ENCODE measurements at regions not wholly inside any gene's neighbourhood (a gene's known extent, or its start where the extent isn't known, plus 50 kb on each side); places are given as distances from the start of the nearest gene placed in this dataset.

DNA sequence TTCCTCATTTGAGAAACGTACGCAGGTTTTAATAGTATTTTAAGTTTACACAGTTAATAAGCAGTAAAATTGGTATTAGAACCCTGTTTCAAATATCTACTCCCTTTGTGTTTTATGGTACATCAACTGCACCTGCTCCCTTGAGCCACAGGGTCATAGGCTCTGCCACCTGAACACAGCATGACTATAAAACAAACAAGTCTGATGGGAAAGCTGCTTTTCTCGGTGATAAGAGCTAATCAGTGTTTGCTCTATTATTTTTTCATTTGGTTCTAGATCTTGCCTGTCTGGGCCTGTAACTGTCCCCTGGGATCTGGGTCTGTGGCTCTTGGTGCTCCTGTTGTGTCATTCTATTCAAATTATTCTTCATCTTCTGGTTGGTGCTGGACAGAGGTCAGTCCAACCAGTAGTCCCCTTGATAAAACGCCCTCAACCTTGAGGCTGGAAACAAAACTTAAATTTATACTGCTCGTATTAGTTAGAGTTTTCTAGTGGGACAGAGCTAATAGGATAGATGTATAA is 314.8 kb upstream of the LRP1B start:
- Histone ChIP-seq H3K9me2 (no peaks in the 10 kb centered on the region), H3K4me1 (ENCODE audit: control insufficient read depth in 1 of 2, insufficient read depth in 2 of 2, low read depth in 1 of 2, low read length in 1 of 2) (peaks cover 0 to 3% of the 10 kb centered on the region in 2 experiments; a peak in 2 of 4 replicates), H3K4me3 (ENCODE audit: low read depth in 2 of 2, low read length in 1 of 2) (no peak overlapping the region), H3F3A (replicated peaks; ENCODE audit: insufficient read depth) (no peaks in the 10 kb centered on the region), H3K27me3 (ENCODE audit: insufficient read depth) (no peaks in the 10 kb centered on the region), H3K79me2 (ENCODE audit: insufficient read depth) (no peaks in the 10 kb centered on the region), H3K9ac (no peak overlapping the region), H3K27ac (ENCODE audit: low read depth in 2 of 2, low read length in 1 of 2) (peak overlapping the region in 1 of 2 experiments; percentile 47; a peak in 1 of 4 replicates), H2AFZ (ENCODE audit: low read depth) (no peak overlapping the region), H4K20me1 (ENCODE audit: insufficient read depth) (no peaks in the 10 kb centered on the region), H3K4me2 (no peak overlapping the region), H3K9me3 (no peaks in the 10 kb centered on the region), H3K36me3 (replicated peaks in 1 of 2; ENCODE audit: control insufficient read depth in 1 of 2, insufficient read depth in 2 of 2, low read length in 1 of 2) (no peaks in the 10 kb centered on the region)
- 54% methylated on average over 5 of the region's 5 CpGs for WGBS (ENCODE audit: low lambda C conversion rate)
- ChIA-PET CTCF (interaction anchor here (1.1 to 1.2 kb wide), 2 partner anchors 20 to 139 kb away, joined by 3 read pairs; no protein-coding TSS in a partner anchor), POLR2A (no interaction called here)
- no peak for DNase-seq
- TF ChIP-seq MAX (IDR thresholded peaks at IDR 0.05; ENCODE audit: low read depth) (no peak), EP300 (IDR thresholded peaks at IDR 0.05; ENCODE audit: borderline replicate concordance in 1 of 2, low read depth in 1 of 2, low read length in 1 of 2) (no peak), GABPA (IDR thresholded peaks at IDR 0.05; ENCODE audit: low read depth) (no peak), TEAD4 (IDR thresholded peaks at IDR 0.05; ENCODE audit: borderline replicate concordance, insufficient read depth) (no peak), RAD21 (IDR thresholded peaks at IDR 0.05; ENCODE audit: low read length) (no peak), RFX5 (IDR thresholded peaks at IDR 0.05; ENCODE audit: low read length) (no peak)
- TF ChIP-seq, protein P1, sequence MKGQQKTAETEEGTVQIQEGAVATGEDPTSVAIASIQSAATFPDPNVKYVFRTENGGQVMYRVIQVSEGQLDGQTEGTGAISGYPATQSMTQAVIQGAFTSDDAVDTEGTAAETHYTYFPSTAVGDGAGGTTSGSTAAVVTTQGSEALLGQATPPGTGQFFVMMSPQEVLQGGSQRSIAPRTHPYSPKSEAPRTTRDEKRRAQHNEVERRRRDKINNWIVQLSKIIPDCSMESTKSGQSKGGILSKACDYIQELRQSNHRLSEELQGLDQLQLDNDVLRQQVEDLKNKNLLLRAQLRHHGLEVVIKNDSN (IDR thresholded peaks at IDR 0.05; ENCODE audit: borderline replicate concordance, low read depth), result no peak

- Histone ChIP-seq H3K27ac (ENCODE audit: low read depth in 2 of 2, low read length in 1 of 2) (peak overlapping the region in 1 of 2 experiments; percentile 62; a peak in 2 of 4 replicates), H3K9me3 (no peaks in the 10 kb centered on the region), H3K27me3 (ENCODE audit: insufficient read depth) (no peaks in the 10 kb centered on the region), H3F3A (replicated peaks; ENCODE audit: insufficient read depth) (no peaks in the 10 kb centered on the region), H4K20me1 (ENCODE audit: insufficient read depth) (no peaks in the 10 kb centered on the region), H3K9me2 (no peaks in the 10 kb centered on the region), H3K9ac (no peak overlapping the region), H3K79me2 (ENCODE audit: insufficient read depth) (no peaks in the 10 kb centered on the region), H3K36me3 (replicated peaks in 1 of 2; ENCODE audit: control insufficient read depth in 1 of 2, insufficient read depth in 2 of 2, low read length in 1 of 2) (no peaks in the 10 kb centered on the region), H3K4me2 (no peak overlapping the region), H2AFZ (ENCODE audit: low read depth) (no peak overlapping the region), H3K4me3 (ENCODE audit: low read depth in 2 of 2, low read length in 1 of 2) (no peak overlapping the region), H3K4me1 (ENCODE audit: control insufficient read depth in 1 of 2, insufficient read depth in 2 of 2, low read depth in 1 of 2, low read length in 1 of 2) (peaks cover 0 to 3% of the 10 kb centered on the region in 2 experiments; a peak in 2 of 4 replicates)
- ChIA-PET POLR2A (no interaction called here), CTCF (interaction anchor here (1.1 to 1.2 kb wide), 2 partner anchors 19 to 138 kb away, joined by 3 read pairs; no protein-coding TSS in a partner anchor)
- WGBS (ENCODE audit: low lambda C conversion rate), result 57% methylated on average over 2 of the region's 2 CpGs
- DNase-seq, result peak; percentile 44
- TF ChIP-seq REST (IDR thresholded peaks at IDR 0.05; ENCODE audit: low read depth, low read length), result no peak
- no peak for TF ChIP-seq SIN3A (IDR thresholded peaks at IDR 0.05; ENCODE audit: borderline replicate concordance, low read depth, low read length)
- TF ChIP-seq, protein P1 (IDR thresholded peaks at IDR 0.05; ENCODE audit: borderline replicate concordance, low read depth), result no peak
- TF ChIP-seq NFIC (IDR thresholded peaks at IDR 0.05; ENCODE audit: borderline replicate concordance), result no peak
- no peak for TF ChIP-seq ZBTB33 (IDR thresholded peaks at IDR 0.05; ENCODE audit: borderline replicate concordance, low read depth)
- TF ChIP-seq PBX3 (IDR thresholded peaks at IDR 0.05), result no peak
- TF ChIP-seq CTCF (IDR thresholded peaks at IDR 0.05), result no peak
- no peak for TF ChIP-seq YY1 (IDR thresholded peaks at IDR 0.05; ENCODE audit: low read depth)
Observed at GRCh38 chr2:142445023-142445422, 314.2 kb upstream of the LRP1B start.
